ENCODE measurements at regions not wholly inside any gene's neighbourhood (a gene's known extent, or its start where the extent isn't known, plus 50 kb on each side); places are given as distances from the start of the nearest gene placed in this dataset.

DNA sequence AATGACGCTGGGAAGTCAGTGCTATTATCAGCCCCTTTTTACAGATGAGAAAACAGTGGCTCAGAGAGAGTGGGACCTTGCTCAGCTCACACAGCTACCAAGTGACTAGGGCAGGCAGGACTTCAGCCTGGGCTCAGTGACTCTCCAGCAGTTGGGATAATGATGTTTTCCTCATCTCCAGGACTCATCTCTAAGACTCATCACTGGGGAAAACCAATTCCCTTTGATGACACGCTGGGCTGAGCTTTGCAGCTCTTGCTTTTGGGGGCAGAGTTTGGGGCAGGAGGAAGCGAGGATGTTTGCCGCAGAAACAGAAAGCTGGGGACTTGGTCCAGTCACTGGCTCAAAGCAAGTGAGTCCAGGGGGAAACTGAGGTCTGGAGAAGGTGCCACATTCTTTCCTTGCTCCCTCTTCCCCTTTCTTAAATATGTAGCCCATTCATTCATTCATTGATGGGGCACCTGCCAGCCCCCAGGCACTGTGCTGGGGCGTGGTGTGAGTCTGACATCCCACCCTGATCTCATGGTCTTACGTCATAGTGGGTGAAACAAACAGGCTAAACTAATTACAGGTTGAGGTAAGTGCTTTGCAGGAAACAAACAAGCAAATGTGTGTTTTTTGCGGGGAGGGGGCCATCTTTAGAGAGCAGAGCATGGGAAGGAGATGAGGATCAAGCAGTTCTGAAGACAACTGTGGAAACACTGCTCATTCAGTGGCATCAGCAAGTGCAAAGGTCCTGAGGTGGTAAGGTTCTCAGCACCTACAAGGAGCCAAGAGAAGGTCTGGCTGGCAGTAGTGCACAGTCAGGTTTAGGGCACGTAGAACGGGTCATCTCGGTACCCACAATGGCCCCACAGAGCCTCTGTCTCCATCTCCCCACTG, 74.4 kb upstream of the PMEPA1 start:
- Histone ChIP-seq H3K4me3 (no peak overlapping the region), H3K27ac (replicated peaks) (no peak overlapping the region), H3K36me3 (no peaks in the 10 kb centered on the region), H3K4me1 (no peaks in the 10 kb centered on the region), H3K27me3 (ENCODE audit: low read depth) (peaks cover 13% of the 10 kb centered on the region), H3K9me3 (replicated peaks) (no peaks in the 10 kb centered on the region)
- TF ChIP-seq, protein P1, sequence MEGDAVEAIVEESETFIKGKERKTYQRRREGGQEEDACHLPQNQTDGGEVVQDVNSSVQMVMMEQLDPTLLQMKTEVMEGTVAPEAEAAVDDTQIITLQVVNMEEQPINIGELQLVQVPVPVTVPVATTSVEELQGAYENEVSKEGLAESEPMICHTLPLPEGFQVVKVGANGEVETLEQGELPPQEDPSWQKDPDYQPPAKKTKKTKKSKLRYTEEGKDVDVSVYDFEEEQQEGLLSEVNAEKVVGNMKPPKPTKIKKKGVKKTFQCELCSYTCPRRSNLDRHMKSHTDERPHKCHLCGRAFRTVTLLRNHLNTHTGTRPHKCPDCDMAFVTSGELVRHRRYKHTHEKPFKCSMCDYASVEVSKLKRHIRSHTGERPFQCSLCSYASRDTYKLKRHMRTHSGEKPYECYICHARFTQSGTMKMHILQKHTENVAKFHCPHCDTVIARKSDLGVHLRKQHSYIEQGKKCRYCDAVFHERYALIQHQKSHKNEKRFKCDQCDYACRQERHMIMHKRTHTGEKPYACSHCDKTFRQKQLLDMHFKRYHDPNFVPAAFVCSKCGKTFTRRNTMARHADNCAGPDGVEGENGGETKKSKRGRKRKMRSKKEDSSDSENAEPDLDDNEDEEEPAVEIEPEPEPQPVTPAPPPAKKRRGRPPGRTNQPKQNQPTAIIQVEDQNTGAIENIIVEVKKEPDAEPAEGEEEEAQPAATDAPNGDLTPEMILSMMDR (IDR thresholded peaks at IDR 0.05; ENCODE audit: borderline replicate concordance): no peak
- DNase-seq: no peak
- intact Hi-C loops (cut with micrococcal nuclease): no loop called here

DNA sequence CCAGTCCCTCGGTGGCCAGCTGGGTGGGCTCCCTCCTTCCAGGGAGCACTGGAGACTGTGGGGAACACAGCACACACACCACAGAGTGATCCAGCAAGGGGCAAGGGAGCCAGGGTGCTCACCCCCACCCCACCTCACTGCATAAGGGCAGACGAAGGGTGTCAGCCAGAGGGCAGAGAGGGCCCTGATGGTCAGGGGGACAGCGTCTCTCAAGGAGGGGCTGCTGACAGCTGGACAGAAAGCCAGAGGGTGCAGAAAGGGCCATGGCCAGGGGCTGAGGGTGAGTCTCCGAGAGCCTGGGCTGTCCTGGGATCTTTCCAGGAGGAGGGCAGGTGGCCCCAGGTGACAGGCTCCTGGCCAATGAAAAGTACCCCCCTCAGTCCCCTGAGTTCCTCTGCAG, 73.4 kb upstream of the PMEPA1 start:
- TF ChIP-seq, protein P1 (IDR thresholded peaks at IDR 0.05; ENCODE audit: borderline replicate concordance): no peak
- DNase-seq: no peak
- intact Hi-C loops (cut with micrococcal nuclease): no loop called here
- no peak overlapping the region for H3K4me3 ChIP-seq
- H3K27me3 ChIP-seq (ENCODE audit: low read depth): peaks cover 18% of the 10 kb centered on the region
- H3K9me3 ChIP-seq (replicated peaks): no peaks in the 10 kb centered on the region
- no peak overlapping the region for H3K27ac ChIP-seq (replicated peaks)
- H3K4me1 ChIP-seq: no peaks in the 10 kb centered on the region
- no peaks in the 10 kb centered on the region for H3K36me3 ChIP-seq

DNA sequence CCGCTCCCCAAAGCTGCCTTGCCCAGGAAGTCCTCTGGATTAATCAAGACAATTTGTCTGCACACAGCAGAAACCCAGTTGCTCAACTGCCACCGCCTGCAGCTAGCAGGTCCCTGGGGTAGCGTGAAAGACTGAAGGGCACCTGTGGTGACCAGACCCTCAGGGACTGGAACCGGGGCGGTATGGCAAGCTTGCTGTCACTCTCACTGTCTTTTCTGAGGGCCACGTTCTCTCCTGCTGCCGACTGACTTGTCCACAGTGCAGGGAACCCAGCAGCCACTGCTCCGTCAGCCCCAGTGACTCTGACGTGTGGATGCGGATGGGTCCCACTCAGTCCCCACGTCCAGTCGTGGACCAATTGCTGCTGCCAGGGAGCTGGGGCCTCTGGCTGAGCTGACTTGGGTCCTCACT, 72.8 kb upstream of the PMEPA1 start:
- no peak overlapping the region for H3K27ac ChIP-seq (replicated peaks)
- intact Hi-C loops (cut with micrococcal nuclease): no loop called here
- DNase-seq: no peak
- H3K36me3 ChIP-seq: no peaks in the 10 kb centered on the region
- TF ChIP-seq, protein P1 (IDR thresholded peaks at IDR 0.05; ENCODE audit: borderline replicate concordance): no peak
- no peak overlapping the region for H3K4me3 ChIP-seq
- peaks cover 18% of the 10 kb centered on the region for H3K27me3 ChIP-seq (ENCODE audit: low read depth)
- no peaks in the 10 kb centered on the region for H3K4me1 ChIP-seq
- H3K9me3 ChIP-seq (replicated peaks): no peaks in the 10 kb centered on the region

DNA sequence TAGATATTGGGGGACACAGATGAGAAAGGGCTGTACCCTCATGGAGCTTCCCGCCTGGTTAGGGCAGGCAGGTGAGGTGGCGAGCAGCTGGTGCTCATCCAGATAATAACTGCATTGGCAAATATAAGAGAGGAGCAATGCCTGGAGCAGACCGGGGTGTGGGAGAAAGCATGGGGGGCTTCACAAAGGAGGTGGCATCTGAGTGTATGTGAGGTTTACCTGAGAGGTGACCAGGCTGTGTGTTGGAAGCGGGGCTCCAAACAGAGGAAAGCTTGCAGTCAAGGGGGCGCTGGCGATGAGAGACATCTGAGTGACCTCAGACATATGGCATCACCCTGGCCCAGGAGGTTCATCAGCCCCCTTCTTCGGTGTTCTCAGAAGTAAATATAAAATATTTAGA, 72.1 kb upstream of the PMEPA1 start:
- TF ChIP-seq, protein P1 (IDR thresholded peaks at IDR 0.05; ENCODE audit: borderline replicate concordance): no peak
- intact Hi-C loops (cut with micrococcal nuclease): no loop called here
- no peak overlapping the region for H3K4me3 ChIP-seq

DNA sequence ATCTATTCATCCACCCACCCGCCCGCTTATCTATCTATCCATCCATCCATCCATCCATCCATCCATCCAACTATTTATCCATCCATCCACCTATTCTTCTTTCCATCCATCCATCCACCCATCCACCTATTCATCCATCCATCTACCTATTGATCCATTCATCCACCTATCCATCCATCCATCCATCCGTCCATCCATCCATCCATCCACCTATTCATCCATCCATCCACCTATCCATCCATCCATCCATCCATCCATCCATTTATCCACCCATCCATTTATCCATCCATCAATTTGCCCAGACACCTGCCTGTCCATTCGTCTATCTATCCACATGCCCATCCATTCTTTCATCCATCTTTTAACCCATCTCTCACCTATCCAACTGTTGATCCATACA, 71.1 kb upstream of the PMEPA1 start:
- Histone ChIP-seq H3K4me3 (no peak overlapping the region), H3K4me1 (no peaks in the 10 kb centered on the region), H3K27ac (replicated peaks) (no peak overlapping the region)

More for the DNA sequence above, 72.1 kb upstream of the PMEPA1 start:
- no peak for DNase-seq
- peaks cover 18% of the 10 kb centered on the region for H3K27me3 ChIP-seq (ENCODE audit: low read depth)
- H3K4me1 ChIP-seq: no peaks in the 10 kb centered on the region
- H3K36me3 ChIP-seq: no peaks in the 10 kb centered on the region
- no peaks in the 10 kb centered on the region for H3K9me3 ChIP-seq (replicated peaks)
- no peak overlapping the region for H3K27ac ChIP-seq (replicated peaks)

More for the DNA sequence above, 71.1 kb upstream of the PMEPA1 start:
- DNase-seq: no peak
- TF ChIP-seq, protein P1 (IDR thresholded peaks at IDR 0.05; ENCODE audit: borderline replicate concordance): no peak
- peaks cover 18% of the 10 kb centered on the region for H3K27me3 ChIP-seq (ENCODE audit: low read depth)
- intact Hi-C loops (cut with micrococcal nuclease): no loop called here
- no peaks in the 10 kb centered on the region for H3K9me3 ChIP-seq (replicated peaks)
- no peaks in the 10 kb centered on the region for H3K36me3 ChIP-seq

Data from left ventricle myocardium inferior (tissue), 1 donor.